ENCODE measurements at regions not wholly inside any gene's neighbourhood (a gene's known extent, or its start where the extent isn't known, plus 50 kb on each side); places are given as distances from the start of the nearest gene placed in this dataset. TPM values are rescaled to one million over a fixed set of nuclear protein-coding genes. Genes with fewer than 3 reads are reported as not detected.
A peak's percentile ranks its signal among the peaks of the same experiment; 100 is the strongest.

DNA sequence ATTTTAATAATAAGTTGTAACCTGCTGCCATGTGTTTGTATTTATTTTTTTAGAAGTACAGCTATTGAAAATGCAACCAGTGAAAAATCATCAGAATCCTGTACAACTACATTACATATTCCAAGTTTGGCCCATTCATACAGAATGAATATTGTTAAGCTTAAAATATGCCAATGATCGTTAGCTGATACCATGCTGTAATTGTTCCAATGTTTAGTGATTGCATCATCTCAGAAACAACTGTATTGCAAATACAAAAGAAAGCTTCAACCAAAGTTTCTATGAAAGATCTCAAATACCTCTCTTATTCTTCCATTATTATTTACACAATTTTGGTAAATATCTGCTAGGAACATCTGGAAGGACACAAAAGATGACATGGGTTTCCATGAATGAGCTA is 51.6 kb upstream of the ALCAM start:
- Histone ChIP-seq H3K27ac (ENCODE audit: low read depth in 1 of 2, low read length in 1 of 2) (no peak overlapping the region), H3K27me3 (ENCODE audit: control insufficient read depth in 3 of 3, insufficient read depth in 3 of 3, low read length in 2 of 3) (no peaks in the 10 kb centered on the region), H3K4me3 (no peak overlapping the region), H3K36me3 (ENCODE audit: control insufficient read depth in 4 of 4, insufficient read depth in 4 of 4, low read length in 4 of 4) (no peaks in the 10 kb centered on the region), H3K4me1 (ENCODE audit: control insufficient read depth in 5 of 5, insufficient read depth in 5 of 5, low read length in 5 of 5) (no peaks in the 10 kb centered on the region), H3K9me3 (ENCODE audit: control insufficient read depth in 4 of 4, insufficient read depth in 3 of 4, low read length in 3 of 4) (no peaks in the 10 kb centered on the region), H3K9ac (ENCODE audit: insufficient read depth in 1 of 2, low read length in 2 of 2) (no peak overlapping the region)
- DNase-seq (peak in 1 of 3 donors; percentile 9), ATAC-seq (ENCODE audit: insufficient read depth, low FRiP score) (no peak)
- TF ChIP-seq, protein P1, sequence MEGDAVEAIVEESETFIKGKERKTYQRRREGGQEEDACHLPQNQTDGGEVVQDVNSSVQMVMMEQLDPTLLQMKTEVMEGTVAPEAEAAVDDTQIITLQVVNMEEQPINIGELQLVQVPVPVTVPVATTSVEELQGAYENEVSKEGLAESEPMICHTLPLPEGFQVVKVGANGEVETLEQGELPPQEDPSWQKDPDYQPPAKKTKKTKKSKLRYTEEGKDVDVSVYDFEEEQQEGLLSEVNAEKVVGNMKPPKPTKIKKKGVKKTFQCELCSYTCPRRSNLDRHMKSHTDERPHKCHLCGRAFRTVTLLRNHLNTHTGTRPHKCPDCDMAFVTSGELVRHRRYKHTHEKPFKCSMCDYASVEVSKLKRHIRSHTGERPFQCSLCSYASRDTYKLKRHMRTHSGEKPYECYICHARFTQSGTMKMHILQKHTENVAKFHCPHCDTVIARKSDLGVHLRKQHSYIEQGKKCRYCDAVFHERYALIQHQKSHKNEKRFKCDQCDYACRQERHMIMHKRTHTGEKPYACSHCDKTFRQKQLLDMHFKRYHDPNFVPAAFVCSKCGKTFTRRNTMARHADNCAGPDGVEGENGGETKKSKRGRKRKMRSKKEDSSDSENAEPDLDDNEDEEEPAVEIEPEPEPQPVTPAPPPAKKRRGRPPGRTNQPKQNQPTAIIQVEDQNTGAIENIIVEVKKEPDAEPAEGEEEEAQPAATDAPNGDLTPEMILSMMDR (IDR thresholded peaks at IDR 0.05; ENCODE audit: control extremely low read depth, extremely low read depth) = no peak
- 64 to 76% methylated on average over 1 of the region's 1 CpG for WGBS, 2 donors

- Histone ChIP-seq H3K27ac (ENCODE audit: low read depth in 1 of 2, low read length in 1 of 2) (no peak overlapping the region), H3K9me3 (ENCODE audit: control insufficient read depth in 4 of 4, insufficient read depth in 3 of 4, low read length in 3 of 4) (no peaks in the 10 kb centered on the region), H3K4me3 (no peak overlapping the region), H3K36me3 (ENCODE audit: control insufficient read depth in 4 of 4, insufficient read depth in 4 of 4, low read length in 4 of 4) (no peaks in the 10 kb centered on the region), H3K27me3 (ENCODE audit: control insufficient read depth in 3 of 3, insufficient read depth in 3 of 3, low read length in 2 of 3) (no peaks in the 10 kb centered on the region), H3K4me1 (ENCODE audit: control insufficient read depth in 5 of 5, insufficient read depth in 5 of 5, low read length in 5 of 5) (no peaks in the 10 kb centered on the region), H3K9ac (ENCODE audit: insufficient read depth in 1 of 2, low read length in 2 of 2) (no peak overlapping the region)
- 76 to 85% methylated on average over 3 of the region's 3 CpGs for WGBS, 2 donors
- ATAC-seq (ENCODE audit: insufficient read depth, low FRiP score) (no peak), DNase-seq (peak in 1 of 3 donors; percentile 6)
- TF ChIP-seq, protein P1 (IDR thresholded peaks at IDR 0.05; ENCODE audit: control extremely low read depth, extremely low read depth) = no peak
These were observed 50.9 kb upstream of the ALCAM start for GRCh38 chr3:105315815-105316214.

DNA sequence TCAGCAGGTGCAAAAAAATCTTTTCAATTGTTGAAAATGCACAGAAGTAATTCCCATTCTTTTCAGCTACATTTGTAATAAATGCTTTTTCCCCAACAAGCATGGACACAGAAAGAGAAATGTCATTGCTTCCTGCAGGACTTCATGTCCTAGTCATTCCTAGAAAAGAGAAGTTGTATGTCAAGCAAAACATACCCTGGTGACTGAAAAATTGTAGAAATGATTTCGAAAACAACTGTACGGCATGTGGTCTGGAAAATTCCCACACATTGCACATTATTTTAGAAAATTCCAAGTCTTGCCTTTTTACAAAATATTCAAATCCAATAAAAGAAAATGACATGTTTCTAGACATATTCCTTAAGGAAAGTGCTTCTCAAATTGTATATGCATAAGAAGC is 50.4 kb upstream of the ALCAM start:
- H3K9me3 ChIP-seq (ENCODE audit: control insufficient read depth in 4 of 4, insufficient read depth in 3 of 4, low read length in 3 of 4) = no peaks in the 10 kb centered on the region
- ATAC-seq (ENCODE audit: insufficient read depth, low FRiP score) = no peak
- no peak overlapping the region for H3K4me3 ChIP-seq
- H3K36me3 ChIP-seq (ENCODE audit: control insufficient read depth in 4 of 4, insufficient read depth in 4 of 4, low read length in 4 of 4) = no peaks in the 10 kb centered on the region
- no peak overlapping the region for H3K9ac ChIP-seq (ENCODE audit: insufficient read depth in 1 of 2, low read length in 2 of 2)
- H3K4me1 ChIP-seq (ENCODE audit: control insufficient read depth in 5 of 5, insufficient read depth in 5 of 5, low read length in 5 of 5) = no peaks in the 10 kb centered on the region
- no peak for DNase-seq
- H3K27me3 ChIP-seq (ENCODE audit: control insufficient read depth in 3 of 3, insufficient read depth in 3 of 3, low read length in 2 of 3) = no peaks in the 10 kb centered on the region
- no peak overlapping the region for H3K27ac ChIP-seq (ENCODE audit: low read depth in 1 of 2, low read length in 1 of 2)
- WGBS, 2 donors = 55 to 57% methylated on average over 2 of the region's 2 CpGs
- TF ChIP-seq, protein P1 (IDR thresholded peaks at IDR 0.05; ENCODE audit: control extremely low read depth, extremely low read depth) = no peak

Small RNAs in the stretch of these regions (small RNA-seq; reads per million reads assigned to genes)
- gene MIR548AB (ENCODE audit: low replicate concordance) (not detected), gene NDUFA4P2 (ENCODE audit: low replicate concordance) (not detected), gene RNU1-43P (ENCODE audit: low replicate concordance) (not detected), gene RNU6-461P (ENCODE audit: low replicate concordance) (not detected), gene TUBBP11 (ENCODE audit: low replicate concordance) (not detected)

Measured in lung (tissue), 12 donors.